ENCODE measurements at regions not wholly inside any gene's neighbourhood (a gene's known extent, or its start where the extent isn't known, plus 50 kb on each side); places are given as distances from the start of the nearest gene placed in this dataset.

DNA sequence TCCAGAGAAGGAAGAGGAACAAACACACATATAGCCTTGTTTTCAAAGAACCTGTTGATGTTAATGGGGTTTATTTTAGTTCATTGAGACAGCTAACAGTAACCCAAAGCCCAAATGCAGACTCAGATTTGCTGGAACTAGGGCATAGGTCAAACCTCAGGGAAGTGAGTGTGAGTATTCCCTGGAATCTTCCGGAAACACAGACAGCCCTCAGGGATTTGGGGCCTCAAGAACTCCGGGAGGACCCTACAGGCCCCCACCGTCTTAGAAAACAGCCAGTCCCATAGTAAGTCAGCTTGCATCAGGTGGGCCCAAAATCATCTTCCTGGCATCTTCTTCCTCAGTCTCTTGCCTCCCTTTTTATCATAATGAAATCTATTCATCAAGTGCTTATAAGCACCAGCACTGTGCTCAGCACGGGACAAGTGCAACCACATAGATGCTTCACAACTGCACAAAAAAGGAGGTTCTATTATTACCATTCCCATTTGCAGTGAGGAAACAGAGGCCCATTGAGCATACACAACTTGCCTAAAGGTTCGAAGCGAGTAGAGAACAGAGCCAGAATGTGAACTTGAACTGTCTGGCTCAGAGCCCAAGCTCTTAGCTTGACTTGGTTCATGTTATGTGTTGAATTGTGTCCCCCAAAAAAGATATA, 50.2 kb upstream of the BCL11A start:
- DNase-seq, result no peak

DNA sequence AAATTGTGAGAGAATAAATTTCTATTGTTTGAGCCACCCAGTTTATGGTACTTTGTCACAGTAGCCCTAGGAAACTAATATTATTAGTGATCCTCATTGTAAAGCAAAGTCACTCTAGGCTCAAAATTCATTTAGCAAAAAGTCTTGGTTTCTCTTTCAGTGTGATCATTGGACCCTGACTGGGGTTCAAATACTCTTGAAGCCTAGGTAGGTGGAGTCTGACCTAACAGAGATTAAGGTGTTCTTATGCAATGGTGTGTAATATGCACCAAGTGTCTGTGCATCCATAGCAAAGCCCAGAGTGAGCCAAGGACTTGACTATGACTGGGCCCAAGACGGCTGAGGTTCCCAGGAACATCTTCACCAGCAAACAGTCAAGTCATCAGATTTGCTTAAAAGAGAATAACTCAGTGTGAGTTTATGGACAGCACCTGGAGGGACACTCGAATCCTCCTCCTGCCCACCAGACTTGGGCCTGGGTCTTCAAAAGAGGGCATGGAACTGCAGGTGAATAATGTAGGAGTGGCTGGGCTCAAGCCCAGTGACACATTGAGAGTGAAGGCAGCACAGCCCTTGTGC, 51.1 kb upstream of the BCL11A start:
- DNase-seq, result no peak

DNA sequence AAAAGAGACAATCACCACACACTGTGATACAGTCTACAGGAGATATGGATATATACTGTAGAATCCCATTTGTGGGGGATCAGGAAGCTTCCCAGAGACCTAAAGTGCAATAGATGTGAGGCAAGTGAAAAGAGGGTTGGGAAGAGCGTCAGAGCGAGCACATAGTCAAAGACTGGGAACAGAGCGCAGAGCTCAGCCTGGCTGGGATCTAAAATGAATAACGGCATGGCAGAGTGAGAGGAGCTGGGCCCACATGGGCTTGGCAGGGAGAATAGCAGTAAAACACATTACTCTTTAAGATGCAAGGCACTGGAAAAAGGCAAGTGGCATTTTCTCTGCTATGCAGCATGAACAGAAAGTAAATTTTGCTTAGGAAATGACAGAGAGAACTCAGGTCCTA, 52.4 kb upstream of the BCL11A start:
- no peak for DNase-seq

DNA sequence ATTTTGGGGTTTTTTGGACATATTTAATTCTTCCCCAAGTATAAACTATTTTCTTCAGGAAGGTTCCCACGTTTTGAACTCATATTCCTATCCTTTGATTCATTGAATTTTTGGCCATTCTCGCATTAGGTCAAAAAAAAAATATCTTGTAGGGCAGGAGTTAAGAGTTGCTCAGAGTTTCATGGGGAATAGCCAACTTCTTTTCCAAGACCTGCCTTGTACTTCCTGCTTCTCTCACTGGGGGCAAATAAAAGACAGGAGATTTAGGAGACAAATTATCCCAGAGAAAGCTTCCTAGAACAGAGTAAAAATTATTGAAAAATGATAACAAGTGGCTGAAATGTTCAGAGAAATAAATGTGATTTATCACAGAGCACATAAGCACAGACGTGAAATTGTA, 55.2 kb upstream of the BCL11A start:
- DNase-seq, result no peak

DNA sequence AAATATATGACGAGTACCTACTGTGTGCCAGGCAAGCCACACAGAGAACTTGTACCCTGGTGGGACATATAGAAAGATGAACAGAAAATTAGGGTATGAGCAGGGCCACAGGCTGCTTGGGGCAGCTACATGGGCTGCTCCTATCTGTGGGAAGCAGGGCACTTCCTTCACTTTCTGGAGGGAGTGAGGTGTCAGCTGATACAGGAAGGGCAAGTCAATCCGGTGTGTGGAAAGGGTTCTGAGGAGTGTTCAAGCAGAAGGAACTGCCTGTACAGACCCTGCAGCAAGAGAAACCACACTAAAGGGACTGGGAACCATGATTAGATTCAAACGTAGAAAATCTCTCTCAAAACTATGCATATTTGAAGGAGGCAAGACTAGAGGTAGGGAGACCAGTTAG, 58.6 kb upstream of the BCL11A start:
- DNase-seq, result no peak

DNA sequence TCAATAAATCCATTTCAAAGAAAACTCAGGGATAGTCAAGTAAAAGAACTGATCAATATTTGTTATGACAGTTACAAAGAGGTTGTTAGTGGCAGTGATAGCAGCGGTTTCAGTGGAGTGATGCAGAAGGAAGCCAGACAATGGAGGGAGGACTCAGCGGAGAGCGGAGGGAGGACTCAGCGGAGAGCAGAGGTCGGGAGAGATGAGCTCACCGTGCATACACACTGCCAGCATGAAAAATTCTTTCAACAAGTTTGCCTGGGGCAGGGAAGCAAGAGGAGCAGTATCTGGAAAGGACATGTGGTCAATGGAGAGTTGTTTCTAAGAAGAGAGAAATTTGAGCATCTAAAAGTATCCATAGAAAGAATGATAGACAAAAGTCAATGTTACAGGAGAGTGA, 60.9 kb upstream of the BCL11A start:
- no peak for DNase-seq

DNA sequence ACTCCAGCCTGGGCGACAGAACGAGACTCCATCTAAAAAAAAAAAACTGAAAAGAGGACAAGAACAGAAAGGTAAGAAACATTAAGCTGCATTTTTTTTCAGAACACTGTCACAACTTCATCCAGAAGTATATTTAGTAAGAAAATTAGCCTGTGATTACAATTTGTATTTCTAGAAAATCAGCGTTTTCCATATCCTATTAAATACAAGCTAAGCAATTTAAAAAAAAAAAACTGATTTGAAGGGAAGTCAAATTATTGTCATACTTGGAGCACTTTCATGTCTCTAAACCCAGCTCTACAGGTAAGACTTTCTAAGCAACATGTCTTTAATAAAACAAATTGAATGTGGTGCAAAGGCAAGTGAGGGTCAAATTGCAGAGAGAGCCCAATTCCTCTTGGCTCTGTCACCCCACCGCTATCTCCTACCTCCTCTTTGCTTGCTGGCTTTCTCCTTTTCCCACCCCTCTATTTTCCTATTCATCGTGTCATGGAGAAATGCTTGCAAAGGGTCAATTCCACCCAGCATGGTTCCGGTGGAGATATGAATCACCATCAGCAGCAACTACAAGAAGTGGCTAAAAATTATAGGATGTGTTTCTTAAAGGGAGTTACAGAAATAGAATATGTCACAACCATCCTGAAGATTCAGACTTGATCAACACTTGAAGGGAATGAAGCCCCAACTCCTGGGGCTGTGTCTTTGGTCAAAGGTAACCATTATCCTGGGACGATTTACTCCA, 68.4 kb upstream of the BCL11A start:
- no peak for DNase-seq

DNA sequence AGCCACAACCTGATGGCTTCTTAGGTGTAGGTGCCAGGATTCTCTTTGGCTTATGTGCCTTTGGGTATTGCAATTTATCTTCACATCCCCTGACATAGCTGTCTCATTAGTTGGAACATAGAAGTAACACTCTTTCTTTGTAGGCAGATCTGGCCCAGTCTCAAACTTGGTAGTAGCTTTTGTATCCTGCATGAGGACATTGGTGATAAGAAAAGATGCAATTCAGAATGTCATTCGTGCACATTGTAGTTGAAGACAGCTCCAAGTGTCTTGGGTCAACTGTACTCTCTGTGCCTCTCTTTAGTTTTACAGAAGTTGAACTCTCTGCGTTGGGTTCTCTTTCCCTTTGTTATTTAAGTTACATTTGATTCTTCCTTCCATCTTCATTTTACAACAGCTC, 69.6 kb upstream of the BCL11A start:
- DNase-seq, result no peak

DNA sequence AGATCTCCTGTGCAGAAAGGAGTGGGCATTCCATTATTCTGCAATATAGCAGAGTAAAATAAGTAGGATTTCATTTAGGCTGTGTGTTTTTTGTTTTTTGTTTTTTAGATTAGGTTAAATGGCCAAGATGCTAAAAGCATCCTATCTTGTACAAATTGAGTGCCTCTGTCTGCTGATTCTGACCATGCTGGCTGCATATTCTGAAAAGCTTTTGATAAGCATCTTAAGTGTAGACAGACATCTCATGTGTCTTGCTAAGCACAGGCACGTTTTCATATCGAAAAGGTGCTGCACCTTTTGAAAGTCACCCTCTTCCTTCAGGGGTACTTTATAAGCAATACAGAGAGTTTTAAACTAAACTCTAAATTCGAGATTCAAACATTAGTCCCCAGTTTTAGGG, 74.0 kb upstream of the BCL11A start:
- DNase-seq, result no peak

DNA sequence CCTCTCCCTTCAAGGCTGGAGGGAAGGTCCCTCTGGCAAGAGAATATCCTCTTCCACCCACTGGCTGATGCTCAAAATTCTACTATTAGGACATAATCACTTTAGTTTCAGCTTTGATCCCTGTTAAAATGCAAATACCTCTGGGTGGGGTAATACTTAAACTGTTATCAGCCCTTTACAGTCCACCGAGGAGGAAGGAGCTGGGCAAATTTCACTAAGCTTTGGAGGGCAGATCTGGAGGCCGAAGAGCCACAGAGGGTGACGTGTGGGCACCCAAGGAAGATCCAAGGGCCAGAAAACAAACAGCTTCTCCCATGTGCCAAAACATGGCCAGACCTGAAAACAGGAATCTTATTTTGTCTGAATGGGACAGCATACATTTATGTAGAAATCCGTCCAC, 74.6 kb upstream of the BCL11A start:
- DNase-seq, result no peak

DNA sequence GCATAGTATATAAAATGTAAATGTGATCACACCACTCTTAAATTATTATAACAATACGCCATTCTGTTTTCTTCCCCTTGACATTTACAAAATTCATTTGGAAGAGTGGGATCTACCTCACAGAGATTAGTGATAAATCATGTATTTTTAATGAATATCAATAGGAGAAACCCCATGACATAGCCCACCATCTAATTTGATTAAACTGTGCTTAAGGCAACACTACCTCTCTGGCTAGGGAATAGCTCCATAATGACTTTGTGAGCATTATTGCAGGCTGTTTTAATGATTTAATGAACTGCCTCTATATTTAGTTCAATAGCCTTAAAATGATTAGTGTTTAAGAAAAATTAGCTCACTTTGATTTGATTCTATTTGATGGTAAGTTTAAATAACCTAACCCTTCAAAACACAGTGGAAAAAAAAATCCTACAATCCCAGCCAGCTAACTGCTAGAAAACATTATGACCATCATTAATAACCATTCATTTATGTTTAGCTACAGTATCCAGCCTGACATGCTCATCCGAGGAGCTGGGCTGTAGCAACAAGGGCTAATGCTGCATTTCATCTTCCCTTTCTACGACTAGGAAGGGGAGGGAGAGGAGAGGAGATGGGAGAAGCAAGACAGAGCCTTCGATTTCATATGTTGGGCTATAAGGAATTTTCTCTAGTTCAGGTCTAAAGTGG, 75.3 kb upstream of the BCL11A start:
- DNase-seq, result no peak

DNA sequence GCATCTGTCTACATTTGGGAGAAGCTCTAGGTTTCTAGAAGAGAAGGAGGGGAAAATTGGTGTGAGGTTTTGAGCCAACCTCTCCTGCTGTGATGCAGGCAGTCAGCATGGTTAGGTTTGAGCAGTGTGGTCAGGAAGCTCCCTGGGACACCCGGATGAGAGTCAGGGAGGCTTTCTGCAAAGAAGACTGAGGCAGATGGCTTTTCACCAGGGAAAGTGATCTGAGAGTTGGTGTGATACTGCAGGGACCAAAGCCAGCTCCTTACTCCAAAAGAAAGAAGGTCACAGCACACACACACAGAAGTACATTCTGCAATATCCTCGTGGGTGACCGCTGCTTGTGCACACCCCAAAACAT, 75.8 kb upstream of the BCL11A start:
- no peak for DNase-seq

DNA sequence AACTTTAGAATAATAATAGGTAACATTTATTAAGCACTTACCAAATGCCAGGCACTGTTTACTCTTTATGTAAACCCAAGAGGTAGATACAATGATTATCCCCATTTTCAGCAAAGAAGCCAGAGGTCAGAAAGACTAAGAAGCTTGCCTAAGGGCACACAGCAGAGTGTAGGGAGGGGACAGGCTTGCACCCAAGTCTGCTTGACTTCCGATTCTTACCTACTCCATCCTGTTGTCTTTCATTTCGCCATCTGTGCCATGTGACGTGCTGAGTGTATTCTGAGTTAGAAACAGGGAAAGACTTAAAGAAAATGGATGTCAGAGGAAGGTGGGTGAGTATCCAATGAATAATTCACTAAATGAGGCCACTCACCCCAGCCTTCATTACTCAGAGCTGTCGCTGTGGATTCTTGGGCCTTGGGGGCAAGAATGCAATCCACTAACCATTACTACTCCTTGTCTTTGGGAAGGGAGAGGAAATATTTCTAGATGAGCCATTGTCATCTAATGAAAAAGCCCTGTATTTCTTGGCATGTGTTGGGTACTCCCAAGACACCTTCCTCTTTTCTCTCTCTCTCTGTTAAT, 76.4 kb upstream of the BCL11A start:
- DNase-seq, result no peak

DNA sequence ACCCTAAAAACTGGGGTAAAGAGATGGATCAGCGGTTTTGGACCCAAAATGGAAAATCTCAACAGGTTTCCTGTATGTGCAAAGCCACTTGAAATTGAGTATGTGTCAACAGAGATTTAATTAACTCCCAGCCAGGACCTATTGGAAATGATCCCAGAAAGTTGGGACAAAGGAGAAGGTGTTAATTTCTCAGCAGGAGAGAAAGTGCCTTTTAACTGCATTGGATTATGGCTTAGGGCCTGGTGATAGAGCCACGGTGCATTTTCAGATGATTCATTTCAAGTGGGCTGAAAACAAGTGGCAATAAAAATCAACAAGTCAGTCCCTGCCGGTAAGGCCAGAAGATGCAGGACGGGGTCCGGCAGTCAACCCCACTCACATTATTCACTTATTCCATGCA, 80.2 kb upstream of the BCL11A start:
- DNase-seq, result no peak

DNA sequence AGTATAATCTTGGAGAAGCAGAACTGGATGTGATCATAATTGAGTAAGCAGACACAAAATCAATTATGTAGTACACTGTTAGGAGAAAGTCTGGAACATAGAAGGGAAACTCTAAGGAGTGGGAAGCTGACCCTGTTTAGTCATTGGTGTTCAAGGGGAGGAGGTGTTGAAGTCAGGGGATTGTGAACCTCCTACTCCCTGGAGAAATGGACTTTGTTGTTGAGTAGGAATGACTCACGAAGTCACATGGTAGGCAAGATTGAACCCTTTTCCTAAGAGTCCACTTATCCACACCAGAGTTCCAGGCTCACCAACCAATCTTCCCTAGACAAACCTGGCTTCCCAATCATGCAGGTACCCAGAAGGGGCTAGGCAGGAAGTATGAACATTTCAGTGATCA, 81.0 kb upstream of the BCL11A start:
- DNase-seq, result no peak

DNA sequence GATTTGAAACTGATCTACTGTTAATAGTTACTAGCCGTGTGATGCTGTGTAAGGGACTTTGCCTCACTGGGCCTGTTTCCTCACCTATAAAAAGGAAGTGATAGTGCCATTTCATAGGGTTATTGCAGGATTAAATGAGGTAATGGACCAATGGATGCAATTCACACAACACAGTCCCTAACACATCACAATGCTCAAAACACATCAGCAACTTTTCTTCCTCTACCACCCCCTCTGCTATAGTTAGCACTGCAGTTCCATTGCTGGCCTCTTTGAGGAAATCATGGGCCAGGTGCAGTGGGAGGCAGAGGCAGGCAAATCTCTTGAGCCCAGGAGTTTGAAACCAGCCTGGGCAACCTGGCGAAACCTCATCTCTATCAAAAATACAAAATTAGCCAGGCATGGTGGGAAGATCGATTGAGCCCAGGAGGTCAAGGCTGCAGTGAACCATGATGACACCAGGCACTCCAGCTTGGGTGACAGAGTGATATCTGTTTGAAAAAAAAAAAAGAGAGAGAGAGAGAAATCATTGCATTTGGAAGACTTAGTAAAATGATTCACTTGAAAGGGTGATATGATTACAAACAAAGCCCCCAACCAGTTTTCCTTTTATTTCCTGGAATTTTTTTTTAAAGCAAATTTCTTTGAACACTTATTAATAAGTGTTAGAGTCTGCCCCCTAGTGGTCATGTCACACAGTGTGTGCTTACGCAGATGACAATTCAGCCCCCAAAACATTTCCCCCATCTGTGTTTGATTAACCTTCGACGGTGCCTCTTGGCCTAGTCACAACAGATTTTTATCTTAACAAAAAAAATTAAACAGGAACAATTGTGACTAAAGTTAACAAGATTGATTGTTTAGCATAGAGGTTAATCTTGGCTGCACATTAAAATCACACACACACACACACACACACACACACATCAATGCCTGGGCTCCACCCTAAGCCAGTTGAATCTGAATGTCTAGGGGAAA, 88.6 kb upstream of the BCL11A start:
- peak; percentile 14 for DNase-seq

DNA sequence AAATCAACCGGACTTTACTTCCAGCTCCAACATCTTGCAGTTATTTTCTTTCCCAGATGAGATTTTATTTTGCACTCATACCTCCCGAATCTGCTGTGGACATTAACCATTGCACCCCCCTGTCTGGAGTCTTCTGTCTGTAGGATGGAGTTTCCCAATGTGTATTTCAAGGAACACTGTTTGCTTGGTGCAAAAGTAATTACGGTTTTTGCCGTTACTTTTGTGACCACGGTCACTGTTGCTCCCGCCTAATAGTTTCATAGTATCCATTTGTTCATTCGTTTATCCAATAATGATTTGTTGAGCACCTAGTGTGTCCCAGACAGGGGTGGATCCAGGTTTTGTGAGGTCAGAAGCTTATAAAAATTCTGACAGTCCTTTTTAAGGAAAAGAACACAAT, 90.3 kb upstream of the BCL11A start:
- DNase-seq, result no peak

DNA sequence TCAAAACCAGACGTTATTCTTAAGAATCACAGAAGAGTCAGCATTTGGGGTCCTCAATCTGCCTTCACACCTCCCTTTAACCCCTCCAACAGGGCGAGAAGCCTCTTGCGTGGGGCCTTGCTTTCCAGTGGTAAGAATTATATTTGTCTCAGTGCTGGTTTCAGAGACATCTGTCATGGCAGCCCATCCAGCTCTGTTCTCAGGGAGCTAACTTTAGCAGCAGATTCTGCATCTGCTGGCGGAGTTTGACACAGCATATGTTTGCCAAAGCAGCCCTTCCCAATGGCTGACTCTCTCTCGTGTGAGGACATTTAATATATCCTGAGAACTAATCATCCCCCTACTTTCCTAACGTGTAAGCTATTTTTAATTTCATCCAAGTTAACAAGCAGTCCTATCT, 91.5 kb upstream of the BCL11A start:
- DNase-seq, result no peak

DNA sequence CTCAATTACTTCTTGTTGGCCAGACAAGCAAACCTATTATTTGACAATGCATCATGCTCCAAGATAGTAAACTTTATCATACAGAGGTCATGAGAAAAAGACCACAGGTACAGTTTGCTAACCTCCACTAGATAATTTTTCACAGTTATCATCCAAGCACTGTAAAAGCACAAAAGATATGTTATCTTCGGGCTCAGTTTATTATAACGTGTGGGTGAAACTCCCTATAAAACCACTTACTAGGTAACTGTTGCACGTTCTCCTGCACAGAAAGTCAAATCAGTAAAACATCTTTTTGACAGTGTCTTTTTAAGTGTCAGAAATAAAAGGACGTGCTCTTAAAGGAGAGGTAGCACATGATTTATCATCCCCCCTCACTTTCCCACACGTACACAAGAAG, 94.7 kb upstream of the BCL11A start:
- no peak for DNase-seq

DNA sequence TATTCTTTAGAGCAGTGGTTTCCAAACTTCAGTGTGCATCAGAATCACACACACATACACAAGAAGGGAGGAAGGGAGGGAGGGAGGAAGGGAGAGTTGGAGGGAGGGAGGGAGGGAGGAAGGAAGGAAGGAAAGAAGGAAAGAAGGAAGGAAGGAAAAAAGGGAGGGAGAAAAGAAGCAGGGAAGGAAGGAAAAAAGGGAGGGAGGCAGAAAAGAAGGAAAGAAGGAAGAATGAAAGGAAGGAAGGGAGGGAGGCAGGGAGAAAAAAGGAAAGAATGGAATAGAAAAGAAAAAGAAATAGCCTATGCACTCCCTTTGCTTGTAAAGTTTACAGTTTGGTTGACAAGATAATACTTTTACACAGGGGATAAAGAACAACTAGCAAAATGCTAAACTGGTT, 96.3 kb upstream of the BCL11A start:
- no peak for DNase-seq

DNA sequence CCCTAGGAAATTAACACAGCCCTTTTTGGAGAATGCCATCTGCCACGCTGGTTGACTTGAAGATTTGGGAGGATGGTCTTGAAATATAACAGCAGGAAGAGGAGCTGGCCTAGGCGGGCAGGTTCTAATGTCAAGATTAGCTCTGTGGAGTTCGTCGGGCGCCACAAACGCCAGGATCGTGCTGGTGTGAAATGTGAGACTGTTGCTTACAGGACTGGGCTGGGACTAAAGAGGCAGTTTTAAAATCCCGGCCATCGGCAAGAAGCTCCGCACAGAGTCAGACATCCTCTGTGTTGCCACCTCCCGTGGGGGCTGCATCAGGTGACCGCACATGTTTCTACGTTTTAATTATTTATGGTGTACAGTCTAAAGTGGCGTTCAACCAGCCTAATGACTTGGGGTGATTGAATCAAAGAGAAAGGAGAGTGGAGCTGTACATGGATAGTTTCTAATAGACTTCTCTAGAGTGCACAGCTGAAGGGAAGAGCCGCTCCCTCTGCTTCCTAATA, 99.4 kb upstream of the BCL11A start:
- DNase-seq, result no peak

DNA sequence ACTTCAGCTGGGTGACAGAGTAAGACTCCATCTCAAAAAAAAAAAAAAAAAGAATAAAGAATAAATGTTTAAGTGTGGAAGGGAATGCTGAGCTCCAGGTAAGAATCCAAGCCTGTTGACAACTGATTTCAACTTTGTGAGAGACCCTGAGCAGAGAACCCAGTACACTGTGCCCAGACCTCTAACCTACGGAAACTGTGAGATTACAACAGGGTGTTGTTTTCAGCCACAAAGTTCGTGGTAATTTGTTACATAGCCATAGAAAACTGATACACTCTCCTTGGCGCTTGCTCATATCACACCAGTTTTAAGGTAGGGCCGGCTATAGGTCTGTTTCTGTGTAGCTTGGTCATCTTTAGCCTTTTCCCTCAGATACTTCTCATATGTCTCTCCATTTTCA, 98.4 kb upstream of the PAPOLG start:
- no peak for DNase-seq

All from stimulated activated CD4-positive, alpha-beta T cell treated with anti-CD3 and anti-CD28 coated beads, Interleukin-4, amount 100 ng/mL, for 24 hours (primary cell).